HG02763 (cell line): ENCODE measurements at regions not wholly inside any gene's neighbourhood (a gene's known extent, or its start where the extent isn't known, plus 50 kb on each side); places are given as distances from the start of the nearest gene placed in this dataset.
"Not testable (repeated sequence)": the region's sequence is repeated elsewhere in the genome, so short reads cannot be mapped to it uniquely, and the experiment has no call there.

Source experiments
- ATAC-seq: cut with Tn5 transposase; IDR thresholded peaks from one replicate; pipeline ENCODE4 v1.9.1; 2021; ENCODE audit warnings: mild to moderate bottlenecking, moderate library complexity; ENCODE audit not compliant: unreplicated experiment

- no peak for ATAC-seq
These were observed 305.0 kb downstream of the TYW1 start for GRCh38 chr7:67301667-67302066.

GRCh38 chr7:67302113-67303039, 305.7 kb downstream of the TYW1 start:
- ATAC-seq: peak; percentile 89

DNA sequence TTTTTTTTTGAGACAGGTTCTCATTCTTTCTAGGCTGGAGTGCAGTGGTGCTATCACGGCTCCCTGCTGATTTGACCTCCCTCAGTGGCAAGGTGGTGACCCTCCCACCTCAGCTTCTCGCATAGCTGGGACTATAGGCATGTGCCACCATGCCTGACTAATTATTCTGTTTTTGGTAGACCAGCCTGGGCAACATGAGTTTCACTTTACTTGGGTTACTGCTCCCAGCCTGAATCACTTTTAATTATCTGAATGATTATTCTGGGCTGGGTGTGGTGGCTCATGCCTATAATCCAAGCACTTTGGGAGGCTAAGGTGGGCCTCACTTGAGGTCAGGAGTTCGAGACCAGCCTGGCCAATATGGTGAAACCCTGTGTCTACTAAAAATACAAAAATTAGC, 308.2 kb downstream of the TYW1 start:
- not testable (repeated sequence) for ATAC-seq

DNA sequence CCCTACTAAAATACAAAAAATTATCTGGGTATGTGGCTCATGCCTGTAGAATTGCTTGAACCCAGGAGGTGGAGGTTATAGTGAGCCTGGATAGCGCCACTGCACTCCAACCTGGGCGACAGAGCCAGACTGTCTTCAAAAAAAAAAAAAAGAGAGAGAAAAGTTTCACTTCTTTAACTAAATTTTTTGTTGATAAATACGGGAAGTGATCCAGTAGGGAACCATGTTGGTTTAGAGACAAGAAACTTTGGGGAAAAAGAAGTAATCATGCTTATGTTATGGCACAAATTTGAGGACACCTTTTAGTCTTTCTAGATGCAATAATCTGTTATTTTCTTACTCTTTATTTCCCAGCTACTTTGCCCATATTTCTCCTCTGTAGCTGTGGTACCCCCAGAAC, 309.7 kb downstream of the TYW1 start:
- no peak for ATAC-seq

- ATAC-seq: no peak
These were observed 313.3 kb downstream of the TYW1 start for GRCh38 chr7:67309764-67310549.

GRCh38 chr7:67311901-67312300, 315.3 kb downstream of the TYW1 start:
- ATAC-seq: no peak

GRCh38 chr7:67313213-67313612, 316.6 kb downstream of the TYW1 start:
- ATAC-seq: no peak

GRCh38 chr7:67316902-67317301, 320.3 kb downstream of the TYW1 start:
- ATAC-seq: not testable (repeated sequence)

DNA sequence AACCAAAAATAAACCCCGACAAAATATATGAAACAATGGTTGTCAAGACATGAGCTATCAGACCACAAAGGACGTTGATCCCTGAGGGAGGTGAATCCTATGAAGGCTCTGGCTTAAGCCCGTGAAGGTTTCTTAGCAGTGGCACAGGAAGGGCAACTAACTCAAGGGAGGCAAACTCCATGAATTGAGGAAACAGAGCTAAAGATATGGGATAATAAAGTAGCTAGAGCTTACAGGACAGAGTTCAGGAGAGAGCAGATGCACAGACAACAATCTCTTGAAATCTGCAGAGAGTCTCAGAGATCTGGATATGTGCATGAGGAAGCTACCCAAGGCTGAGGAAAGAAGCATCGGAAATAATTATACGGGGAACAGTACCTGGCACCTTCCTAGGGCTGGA, 331.6 kb downstream of the TYW1 start:
- ATAC-seq: not testable (repeated sequence)

GRCh38 chr7:67335165-67335564, 338.5 kb downstream of the TYW1 start:
- ATAC-seq: not testable (repeated sequence)

DNA sequence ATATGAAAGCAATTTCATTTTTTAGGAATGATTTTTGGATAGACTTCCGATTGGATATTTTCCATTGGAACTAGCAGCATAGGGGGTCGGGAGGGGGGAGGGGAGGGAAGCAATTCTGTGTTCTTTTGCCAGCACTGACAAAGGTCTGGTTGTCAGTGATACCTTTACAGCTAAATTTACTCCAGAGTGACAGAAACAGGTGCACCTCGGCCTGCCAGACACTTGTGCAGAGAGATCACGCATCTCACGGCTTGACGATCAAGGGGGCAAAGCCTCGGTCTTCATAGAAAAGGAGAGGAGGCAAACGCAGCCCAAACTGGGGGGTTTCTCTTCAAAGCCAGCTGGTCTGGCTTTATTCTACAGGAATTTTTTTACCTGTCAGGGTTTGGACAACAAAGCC, 339.0 kb downstream of the TYW1 start:
- not testable (repeated sequence) for ATAC-seq

- not testable (repeated sequence) for ATAC-seq
These were observed 341.9 kb downstream of the TYW1 start for GRCh38 chr7:67338545-67338944.

- ATAC-seq: no peak
These were observed 344.6 kb downstream of the TYW1 start for GRCh38 chr7:67341153-67341768.

DNA sequence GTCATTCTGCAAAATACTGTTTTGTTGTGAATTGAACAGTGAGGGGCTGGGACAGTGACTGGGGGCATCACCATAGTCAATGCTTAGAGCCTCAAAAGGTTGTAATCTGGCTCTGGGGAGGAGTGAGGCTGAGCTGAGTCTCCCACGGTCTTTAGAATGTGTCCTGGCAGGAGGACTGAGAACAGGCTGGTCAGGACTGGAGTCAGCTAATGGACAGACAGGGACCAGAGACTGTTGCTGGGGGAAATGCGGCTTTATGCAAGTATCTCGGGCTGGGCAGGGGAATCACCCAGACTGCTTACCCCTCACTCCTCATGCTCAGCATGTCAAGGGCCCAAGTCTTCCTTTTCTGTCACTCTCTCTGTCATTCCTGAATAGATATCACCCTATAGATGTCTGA, 346.5 kb downstream of the TYW1 start:
- no peak for ATAC-seq

DNA sequence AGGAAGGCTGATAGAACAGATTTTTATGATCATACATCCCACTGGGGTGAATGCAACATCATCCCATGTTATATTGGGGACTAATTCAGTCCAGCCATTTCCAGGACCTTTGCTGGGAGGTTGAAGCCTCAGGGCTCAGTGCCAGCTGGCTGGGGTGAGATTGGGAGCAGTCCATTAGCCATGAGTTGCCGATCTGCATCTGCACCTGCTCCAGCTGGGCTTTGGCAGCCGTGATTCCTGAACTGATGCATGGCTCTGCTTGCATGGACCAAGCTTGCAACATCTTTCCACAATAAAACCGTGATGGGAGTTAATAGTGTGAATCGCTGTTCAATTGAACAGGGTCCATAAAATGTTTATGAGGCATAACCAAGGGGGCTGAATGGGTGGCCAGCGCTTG, 346.9 kb downstream of the TYW1 start:
- no peak for ATAC-seq

- no peak for ATAC-seq
These were observed 348.0 kb downstream of the TYW1 start for GRCh38 chr7:67344481-67345193.

DNA sequence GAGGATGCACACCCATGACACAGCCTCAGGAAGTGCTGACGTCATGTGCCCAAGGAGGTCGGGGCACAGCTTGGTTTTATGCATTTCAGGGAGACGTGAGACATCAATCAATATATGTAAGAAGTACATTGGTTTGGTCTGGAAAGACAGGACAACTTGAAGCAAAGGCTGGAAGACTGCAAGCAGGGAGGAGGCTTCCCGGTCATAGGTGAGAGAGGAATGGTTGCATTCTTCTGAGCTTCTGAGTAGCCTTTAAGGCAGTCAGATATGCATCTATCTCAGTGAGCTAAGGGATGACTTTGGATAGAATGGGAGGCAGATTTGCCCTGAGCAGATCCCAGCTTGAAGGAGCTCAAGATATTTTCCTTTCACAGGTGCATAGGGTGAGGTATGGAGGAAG, 349.5 kb downstream of the TYW1 start:
- no peak for ATAC-seq

DNA sequence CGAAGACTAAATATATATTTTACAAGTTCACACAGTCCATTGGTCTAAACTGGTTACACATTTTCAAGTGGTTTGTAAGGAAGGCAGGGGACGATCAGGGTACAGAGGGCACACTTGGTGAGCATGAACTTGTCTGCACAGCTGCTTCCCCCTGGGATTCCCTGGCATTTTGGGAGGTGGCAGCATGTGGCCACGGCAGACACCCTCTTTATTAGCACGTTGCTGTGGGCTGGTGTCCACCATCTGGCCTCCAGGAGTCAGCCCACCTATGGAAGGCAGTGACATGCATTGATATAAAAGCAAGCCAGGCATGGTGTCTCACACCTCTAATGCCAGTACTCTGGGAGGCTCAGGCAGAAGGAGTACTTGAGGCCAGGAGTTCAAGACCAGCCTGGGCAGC, 350.2 kb downstream of the TYW1 start:
- no peak for ATAC-seq

GRCh38 chr7:67348171-67348570, 351.5 kb downstream of the TYW1 start:
- ATAC-seq: no peak

DNA sequence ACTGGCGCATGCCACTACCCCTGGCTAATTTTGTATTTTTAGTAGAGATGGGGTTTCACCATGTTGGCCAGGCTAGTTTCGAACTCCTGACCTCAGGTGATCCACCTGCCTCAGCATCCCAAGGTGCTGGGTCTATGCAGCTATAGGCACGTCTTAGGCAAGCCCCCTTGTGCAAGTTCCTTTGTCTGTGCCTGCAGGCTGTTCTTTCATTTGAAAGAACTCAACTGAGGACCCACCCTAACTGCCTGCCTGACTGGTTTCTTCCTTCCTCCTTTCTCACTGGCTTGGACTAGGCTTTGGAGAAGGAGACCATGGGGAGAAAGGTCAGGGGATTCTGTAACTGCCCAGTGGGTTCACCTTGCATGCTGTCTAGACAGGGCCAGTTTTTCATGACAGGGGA, 361.0 kb downstream of the TYW1 start:
- not testable (repeated sequence) for ATAC-seq

DNA sequence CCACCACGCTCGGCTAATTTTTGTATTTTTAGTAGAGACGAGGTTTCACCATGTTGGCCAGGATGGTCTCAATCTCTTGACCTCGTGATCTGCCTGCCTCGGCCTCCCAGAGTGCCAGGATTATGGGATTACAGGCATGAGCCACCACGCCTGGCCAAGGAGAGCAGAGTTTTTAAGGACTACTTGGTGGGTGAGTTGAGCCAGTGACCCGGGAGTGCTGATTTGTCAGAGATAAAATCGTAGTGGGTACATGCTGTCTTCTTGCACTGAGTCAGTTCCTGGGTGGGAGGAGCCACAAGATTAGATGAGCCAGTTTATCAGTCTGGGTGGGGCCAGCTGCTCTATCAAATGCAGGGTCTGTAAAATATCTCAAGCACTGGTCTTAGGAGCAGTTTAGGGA, 361.7 kb downstream of the TYW1 start:
- ATAC-seq: not testable (repeated sequence)
